Thyroid gland (tissue), 4 donors: ENCODE measurements at regions not wholly inside any gene's neighbourhood (a gene's known extent, or its start where the extent isn't known, plus 50 kb on each side); places are given as distances from the start of the nearest gene placed in this dataset.

Experiments
- POLR2A ChIP-seq, 2 donors: fragments of 450-650 bp; IDR thresholded peaks; one replicate each; pipeline ENCODE4 v1.6.1; 2017; ENCODE audit warnings: antibody characterized with exemption in 2 of 2, mild to moderate bottlenecking in 2 of 2, moderate library complexity in 1 of 2
- TF ChIP-seq, protein P1 (sequence below), 6 experiments: fragments of 200-600 bp in 3 of 6; fragments of 450-650 bp in 3 of 6; sonication (generic) in 3 of 6; IDR thresholded peaks; one replicate each; pipeline ENCODE4 v1.5.1; 2016 to 2019; ENCODE audit warnings: antibody characterized with exemption in 6 of 6, mild to moderate bottlenecking in 2 of 6, inconsistent platforms in 1 of 6, moderate library complexity in 1 of 6

DNA sequence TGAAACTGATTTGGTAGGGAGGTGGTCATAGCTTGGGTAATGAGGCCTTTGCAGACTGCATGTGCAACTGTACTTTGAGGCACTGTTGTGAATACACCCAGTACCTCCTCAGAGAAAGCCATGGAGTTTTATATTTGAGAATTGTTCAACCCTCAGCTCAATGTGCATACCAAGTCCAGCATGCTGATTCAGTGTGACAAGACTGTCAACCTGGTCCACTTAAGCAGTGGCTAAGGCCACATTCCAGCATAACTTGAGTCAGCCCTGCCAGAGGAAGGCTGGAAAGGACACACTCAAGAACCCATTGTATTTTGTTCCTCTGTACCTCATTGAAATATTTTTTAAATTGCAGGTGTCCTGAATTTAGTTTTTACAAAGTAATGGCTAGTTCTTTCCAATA is 121.8 kb upstream of the HNMT start:
- TF ChIP-seq, protein P1, sequence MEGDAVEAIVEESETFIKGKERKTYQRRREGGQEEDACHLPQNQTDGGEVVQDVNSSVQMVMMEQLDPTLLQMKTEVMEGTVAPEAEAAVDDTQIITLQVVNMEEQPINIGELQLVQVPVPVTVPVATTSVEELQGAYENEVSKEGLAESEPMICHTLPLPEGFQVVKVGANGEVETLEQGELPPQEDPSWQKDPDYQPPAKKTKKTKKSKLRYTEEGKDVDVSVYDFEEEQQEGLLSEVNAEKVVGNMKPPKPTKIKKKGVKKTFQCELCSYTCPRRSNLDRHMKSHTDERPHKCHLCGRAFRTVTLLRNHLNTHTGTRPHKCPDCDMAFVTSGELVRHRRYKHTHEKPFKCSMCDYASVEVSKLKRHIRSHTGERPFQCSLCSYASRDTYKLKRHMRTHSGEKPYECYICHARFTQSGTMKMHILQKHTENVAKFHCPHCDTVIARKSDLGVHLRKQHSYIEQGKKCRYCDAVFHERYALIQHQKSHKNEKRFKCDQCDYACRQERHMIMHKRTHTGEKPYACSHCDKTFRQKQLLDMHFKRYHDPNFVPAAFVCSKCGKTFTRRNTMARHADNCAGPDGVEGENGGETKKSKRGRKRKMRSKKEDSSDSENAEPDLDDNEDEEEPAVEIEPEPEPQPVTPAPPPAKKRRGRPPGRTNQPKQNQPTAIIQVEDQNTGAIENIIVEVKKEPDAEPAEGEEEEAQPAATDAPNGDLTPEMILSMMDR (IDR thresholded peaks at IDR 0.05): no peak
- no peak for TF ChIP-seq POLR2A (IDR thresholded peaks at IDR 0.05)
